HepG2 (cell line): ENCODE measurements at regions not wholly inside any gene's neighbourhood (a gene's known extent, or its start where the extent isn't known, plus 50 kb on each side); places are given as distances from the start of the nearest gene placed in this dataset.
"Not testable (repeated sequence)": the region's sequence is repeated elsewhere in the genome, so short reads cannot be mapped to it uniquely, and the experiment has no call there.

Source experiments
- ATAC-seq: fragments of 200-7000 bp; cut with Tn5 transposase; 3 replicates; pipeline ENCODE4 v1.9.1; 2020; ENCODE audit warnings: mild to moderate bottlenecking, moderate library complexity
- BruUV-seq: library from RNA; stranded (reverse); fragments of 400-500 nt; replicated peaks from 2 replicates; lab custom pipeline; 2021; lab: Mats Ljungman, UMichigan
- CTCF ChIA-PET: fragments of 300-600 bp; formaldehyde crosslinking; extraction: SDS; loops from one replicate; lab custom pipeline; 2021; ENCODE audit warnings: low total read pairs, inconsistent platforms, low intra/inter-chr PET ratio; lab: Yijun Ruan, JAX
- POLR2A ChIA-PET: fragments of 350-600 bp; sonication (Branson Sonifier 250); formaldehyde crosslinking; loops from one replicate; lab custom pipeline; 2020; ENCODE audit warnings: antibody characterized with exemption, inconsistent platforms; lab: Yijun Ruan, JAX
- DNase-seq: peaks from one replicate; pipeline ENCODE4 v3.0.0-alpha.2; 2015; ENCODE audit warnings: low spot score
- FAIRE-seq: peaks from 3 replicates; lab custom pipeline; 2011; peaks lifted over from hg19 to GRCh38; lab: Jason Lieb, UNC
- H2AFZ ChIP-seq: one replicate; pipeline ENCODE4 v1.6.1; 2011; ENCODE audit warnings: low read length, inconsistent platforms
- H3K27ac ChIP-seq: fragments of 300-600 bp; 3 replicates; pipeline ENCODE4 v1.8.0; 2011; ENCODE audit warnings: mixed run types, mild to moderate bottlenecking, mixed read lengths, low read length, inconsistent platforms; ENCODE audit not compliant: insufficient read depth; ENCODE audit errors: extremely low read length
- H3K27me3 ChIP-seq, 2 experiments: fragments of 200-600 bp in 1 of 2; 2 replicates in 1 of 2; 3 replicates in 1 of 2; pipeline versions ENCODE4 v1.6.0 to v1.8.0; 2011; ENCODE audit warnings: low read length in 2 of 2, mild to moderate bottlenecking in 2 of 2, moderate library complexity in 2 of 2, inconsistent platforms in 1 of 2; ENCODE audit not compliant: insufficient read depth in 2 of 2, control insufficient read depth in 1 of 2
- H3K36me3 ChIP-seq, 2 experiments: fragments of 200-600 bp in 1 of 2; replicated peaks in 1 of 2; 2 replicates in 1 of 2; 3 replicates in 1 of 2; pipeline versions ENCODE4 v1.5.1 to v1.8.0; 2011; ENCODE audit warnings: low read length in 2 of 2, inconsistent platforms in 1 of 2; ENCODE audit not compliant: insufficient read depth in 2 of 2, control insufficient read depth in 1 of 2
- H3K4me1 ChIP-seq: 2 replicates; pipeline ENCODE4 v1.5.1; 2012; ENCODE audit warnings: low read length, inconsistent platforms; ENCODE audit not compliant: insufficient read depth
- H3K4me2 ChIP-seq: 2 replicates; pipeline ENCODE4 v1.6.0; 2011; ENCODE audit warnings: low read depth, low read length, inconsistent platforms
- H3K4me3 ChIP-seq, 3 experiments: fragments of 200-600 bp in 1 of 3; sonication (generic), shearing (Covaris generic) in 1 of 3; replicated peaks in 1 of 3; 2 replicates each; pipeline ENCODE4 v1.5.1; 2011 to 2016; ENCODE audit warnings: low read length in 3 of 3, inconsistent platforms in 2 of 3, low read depth in 2 of 3, mild to moderate bottlenecking in 2 of 3, control low read depth in 1 of 3, mixed read lengths in 1 of 3; ENCODE audit not compliant: insufficient read depth in 1 of 3
- H3K79me2 ChIP-seq: one replicate; pipeline ENCODE4 v1.6.1; 2011; ENCODE audit warnings: low read length, inconsistent platforms; ENCODE audit not compliant: insufficient read depth
- H3K9ac ChIP-seq: 2 replicates; pipeline ENCODE4 v1.6.0; 2011; ENCODE audit warnings: mild to moderate bottlenecking, low read depth, low read length, inconsistent platforms; ENCODE audit not compliant: insufficient read depth
- H3K9me3 ChIP-seq: 2 replicates; pipeline ENCODE4 v1.5.1; 2012; ENCODE audit warnings: mild to moderate bottlenecking, low read length
- H4K20me1 ChIP-seq: 2 replicates; pipeline ENCODE4 v1.6.0; 2011; ENCODE audit warnings: inconsistent platforms, mild to moderate bottlenecking, low read length, moderate library complexity; ENCODE audit not compliant: insufficient read depth
- BORCS8-MEF2B ChIP-seq: sonication (generic); formaldehyde crosslinking; IDR thresholded peaks from 2 replicates; pipeline ENCODE4 v1.8.0; 2022; ENCODE audit warnings: mild to moderate bottlenecking, missing genetic modification reagents
- ELF4 ChIP-seq: sonication (generic); formaldehyde crosslinking; IDR thresholded peaks from 2 replicates; pipeline ENCODE4 v1.5.0; 2020; ENCODE audit warnings: missing genetic modification reagents, mild to moderate bottlenecking, moderate library complexity, borderline replicate concordance
- MXI1 ChIP-seq: IDR thresholded peaks from 3 replicates; pipeline ENCODE4 v1.6.1; 2012; ENCODE audit warnings: low read depth, low read length, inconsistent platforms, borderline replicate concordance
- NKX3-1 ChIP-seq: sonication (generic); formaldehyde crosslinking; IDR thresholded peaks from 2 replicates; pipeline ENCODE4 v1.5.0; 2020; ENCODE audit warnings: missing genetic modification reagents
- NR3C1 ChIP-seq: sonication (generic); formaldehyde crosslinking; IDR thresholded peaks from 2 replicates; pipeline ENCODE4 v1.4.0; 2020; ENCODE audit warnings: missing genetic modification reagents
- POLR2AphosphoS2 ChIP-seq: IDR thresholded peaks from 2 replicates; pipeline ENCODE4 v1.6.1; 2011; ENCODE audit warnings: low read depth, low read length, improper control_type of control experiment
- PRDM10 ChIP-seq: sonication (generic); formaldehyde crosslinking; IDR thresholded peaks from 2 replicates; pipeline ENCODE4 v1.4.0; 2020; ENCODE audit warnings: low read depth, missing genetic modification reagents
- SALL2 ChIP-seq: sonication (generic); formaldehyde crosslinking; IDR thresholded peaks from 2 replicates; pipeline ENCODE4 v1.8.1; 2023; ENCODE audit warnings: mild to moderate bottlenecking, missing genetic modification reagents, inconsistent platforms
- SIN3A ChIP-seq: IDR thresholded peaks from 2 replicates; pipeline ENCODE4 v1.6.1; 2011; ENCODE audit warnings: low read depth, mild to moderate bottlenecking, control low read depth, low read length, borderline replicate concordance
- SIN3B ChIP-seq: fragments of 150-350 bp; IDR thresholded peaks from 2 replicates; pipeline ENCODE4 v1.6.1; 2014; ENCODE audit warnings: low read length
- ZIK1 ChIP-seq: sonication (generic); formaldehyde crosslinking; IDR thresholded peaks from 2 replicates; pipeline ENCODE4 v1.5.0; 2020; ENCODE audit warnings: mild to moderate bottlenecking, low read depth, missing genetic modification reagents, borderline replicate concordance
- ZNF598 ChIP-seq: sonication (generic); formaldehyde crosslinking; IDR thresholded peaks from 2 replicates; pipeline ENCODE4 v1.5.1; 2020; ENCODE audit warnings: mild to moderate bottlenecking, missing genetic modification reagents, borderline replicate concordance
- ZNF780A ChIP-seq: sonication (generic); formaldehyde crosslinking; IDR thresholded peaks from 2 replicates; pipeline ENCODE4 v1.8.0; 2022; ENCODE audit warnings: mild to moderate bottlenecking, missing genetic modification reagents, moderate library complexity
- ZNF83 ChIP-seq: sonication (generic); formaldehyde crosslinking; IDR thresholded peaks from 2 replicates; pipeline ENCODE4 v1.4.0; 2020; ENCODE audit warnings: missing genetic modification reagents, mild to moderate bottlenecking, borderline replicate concordance
- WGBS: methylation state at CpG from one replicate; pipeline ENCODE4 v1.1.6; 2017; ENCODE audit warnings: low lambda C conversion rate; 5-methylcytosine and 5-hydroxymethylcytosine counted together
- in situ Hi-C: cut with HindIII; loops from 2 replicates; pipeline ENCODE4 v1.10.0; 2017; ENCODE audit warnings: low pct_unique_long_range_greater_than_20kb; ENCODE audit not compliant: extremely low pct_ligation_motif_present
- intact Hi-C: fragments of 100-400 bp; cut with micrococcal nuclease; formaldehyde crosslinking; loops from one replicate; pipeline ENCODE4 v1.10.0; 2022; ENCODE audit not compliant: unreplicated experiment

GRCh38 chr3:101133197-101133596, 140.0 kb upstream of the ABI3BP start:
- BruUV-seq, FAIRE-seq: not testable (repeated sequence)
- WGBS = 18% methylated on average over 7 of the region's 7 CpGs

GRCh38 chr3:101131767-101132166, 138.5 kb upstream of the ABI3BP start:
- no peaks in the 10 kb centered on the region for H3K36me3 ChIP-seq
- H4K20me1 ChIP-seq = no peaks in the 10 kb centered on the region
- H3K4me2 ChIP-seq = no peak overlapping the region
- no peaks in the 10 kb centered on the region for H3K9me3 ChIP-seq
- intact Hi-C loops = no loop called here
- H3K27me3 ChIP-seq = no peaks in the 10 kb centered on the region
- H3K4me1 ChIP-seq = no peaks in the 10 kb centered on the region
- ATAC-seq (no peak), DNase-seq (no peak), FAIRE-seq (no peak)
- WGBS = 4% methylated on average over 2 of the region's 2 CpGs
- BruUV-seq = no TSS peak
- H3K4me3 ChIP-seq = no peak overlapping the region
- in situ Hi-C loops = no loop called here
- ChIA-PET CTCF (no interaction called here), POLR2A (no interaction called here)
- no peak overlapping the region for H2AFZ ChIP-seq
- no peak overlapping the region for H3K9ac ChIP-seq
- no peak for TF ChIP-seq SALL2 (CRISPR knock-in tag)
- TF ChIP-seq NKX3-1 (CRISPR knock-in tag) = no peak
- no peak for TF ChIP-seq PRDM10
- TF ChIP-seq MXI1 = no peak
- TF ChIP-seq ZNF83 (CRISPR knock-in tag) = no peak
- no peak for TF ChIP-seq BORCS8-MEF2B (CRISPR knock-in tag)
- no peak for TF ChIP-seq ELF4
- TF ChIP-seq SIN3B = no peak
- no peak for TF ChIP-seq SIN3A
- TF ChIP-seq ZNF598 (CRISPR knock-in tag) = no peak
- TF ChIP-seq ZIK1 (CRISPR knock-in tag) = no peak
- no peak for TF ChIP-seq ZNF780A (CRISPR knock-in tag)
- no peak for TF ChIP-seq NR3C1 (CRISPR knock-in tag)
- TF ChIP-seq POLR2AphosphoS2 = no peak
- TF ChIP-seq, all 625 proteins: peak for 0
- H3K79me2 ChIP-seq = no peaks in the 10 kb centered on the region
- H3K27ac ChIP-seq = no peak overlapping the region

More at GRCh38 chr3:101133197-101133596, 140.0 kb upstream of the ABI3BP start:
- DNase-seq, ATAC-seq, POLR2A ChIA-PET, intact Hi-C loops, H3K4me2 ChIP-seq, in situ Hi-C loops, H3K4me3 ChIP-seq, H3K79me2 ChIP-seq, H3K4me1 ChIP-seq, H3K27ac ChIP-seq, H3K36me3 ChIP-seq, H3K27me3 ChIP-seq, H3K9me3 ChIP-seq, H3K9ac ChIP-seq, H4K20me1 ChIP-seq, CTCF ChIA-PET, H2AFZ ChIP-seq: not testable (repeated sequence)
